Choroid plexus epithelial cell (primary cell): ENCODE measurements at regions not wholly inside any gene's neighbourhood (a gene's known extent, or its start where the extent isn't known, plus 50 kb on each side); places are given as distances from the start of the nearest gene placed in this dataset.

Experiments used
- DNase-seq: peaks from one replicate; pipeline ENCODE4 v3.0.0-alpha.2; 2010; ENCODE audit warnings: low read depth
- H3K4me3 ChIP-seq: 2 replicates; pipeline ENCODE4 v1.5.1; 2011; ENCODE audit warnings: low read depth, mild to moderate bottlenecking, control low read depth, low read length, moderate library complexity
- TF ChIP-seq, protein P1 (sequence below): conservative IDR thresholded peaks from 2 replicates; pipeline ENCODE4 v1.5.1; 2011; ENCODE audit warnings: low read depth, mild to moderate bottlenecking, control low read depth, inconsistent platforms, low read length, moderate library complexity

GRCh38 chr11:95284057-95285052, 53.4 kb upstream of the SESN3 start:
- no peak overlapping the region for H3K4me3 ChIP-seq
- TF ChIP-seq, protein P1, sequence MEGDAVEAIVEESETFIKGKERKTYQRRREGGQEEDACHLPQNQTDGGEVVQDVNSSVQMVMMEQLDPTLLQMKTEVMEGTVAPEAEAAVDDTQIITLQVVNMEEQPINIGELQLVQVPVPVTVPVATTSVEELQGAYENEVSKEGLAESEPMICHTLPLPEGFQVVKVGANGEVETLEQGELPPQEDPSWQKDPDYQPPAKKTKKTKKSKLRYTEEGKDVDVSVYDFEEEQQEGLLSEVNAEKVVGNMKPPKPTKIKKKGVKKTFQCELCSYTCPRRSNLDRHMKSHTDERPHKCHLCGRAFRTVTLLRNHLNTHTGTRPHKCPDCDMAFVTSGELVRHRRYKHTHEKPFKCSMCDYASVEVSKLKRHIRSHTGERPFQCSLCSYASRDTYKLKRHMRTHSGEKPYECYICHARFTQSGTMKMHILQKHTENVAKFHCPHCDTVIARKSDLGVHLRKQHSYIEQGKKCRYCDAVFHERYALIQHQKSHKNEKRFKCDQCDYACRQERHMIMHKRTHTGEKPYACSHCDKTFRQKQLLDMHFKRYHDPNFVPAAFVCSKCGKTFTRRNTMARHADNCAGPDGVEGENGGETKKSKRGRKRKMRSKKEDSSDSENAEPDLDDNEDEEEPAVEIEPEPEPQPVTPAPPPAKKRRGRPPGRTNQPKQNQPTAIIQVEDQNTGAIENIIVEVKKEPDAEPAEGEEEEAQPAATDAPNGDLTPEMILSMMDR, result no peak
- DNase-seq, result no peak

GRCh38 chr11:95283650-95284049, 52.6 kb upstream of the SESN3 start:
- TF ChIP-seq, protein P1, result no peak
- H3K4me3 ChIP-seq, result no peak overlapping the region
- DNase-seq, result peak; percentile 26

- H3K4me3 ChIP-seq, result no peak overlapping the region
- DNase-seq, result no peak
- TF ChIP-seq, protein P1, result no peak
Measured at GRCh38 chr11:95283146-95283545, 52.1 kb upstream of the SESN3 start.

GRCh38 chr11:95282291-95282751, 51.3 kb upstream of the SESN3 start:
- TF ChIP-seq, protein P1, result no peak
- peak; percentile 38 for DNase-seq
- no peak overlapping the region for H3K4me3 ChIP-seq
